ENCODE measurements at regions not wholly inside any gene's neighbourhood (a gene's known extent, or its start where the extent isn't known, plus 50 kb on each side); places are given as distances from the start of the nearest gene placed in this dataset.
"Not testable (repeated sequence)": the region's sequence is repeated elsewhere in the genome, so short reads cannot be mapped to it uniquely, and the experiment has no call there.

DNA sequence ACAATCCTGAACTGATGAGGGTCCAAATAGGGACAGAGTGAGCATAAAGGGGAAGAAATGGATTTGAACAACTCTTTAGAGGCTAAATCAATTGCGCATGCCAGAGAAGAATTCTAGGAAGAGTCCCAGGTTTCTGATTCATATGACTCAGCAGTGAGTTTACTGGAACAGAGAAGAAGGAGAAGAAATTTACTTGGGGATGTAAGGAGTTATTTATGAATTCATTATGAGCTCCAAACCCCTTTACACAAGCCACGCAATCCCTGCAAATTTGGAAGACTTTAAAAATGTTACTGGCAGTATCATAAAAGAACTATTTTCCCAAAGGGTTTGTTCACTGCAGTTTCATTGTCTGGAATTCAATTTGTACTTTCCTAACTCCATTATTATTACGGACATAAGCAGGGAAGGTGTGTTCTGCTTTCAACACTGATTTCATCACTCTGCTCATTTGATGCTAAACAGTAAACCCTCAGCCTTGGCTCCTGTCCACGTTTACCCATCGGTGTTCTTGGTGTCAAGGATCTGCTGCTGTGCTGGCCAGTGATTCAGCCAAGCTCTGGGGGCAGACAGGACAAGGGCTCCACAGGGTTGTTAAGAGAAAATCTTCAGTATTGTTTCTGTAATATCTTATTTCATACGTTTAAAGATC, 273.7 kb downstream of the HNRNPD start:
- ATAC-seq, result no peak
- no peak for DNase-seq (ENCODE audit: low spot score)

DNA sequence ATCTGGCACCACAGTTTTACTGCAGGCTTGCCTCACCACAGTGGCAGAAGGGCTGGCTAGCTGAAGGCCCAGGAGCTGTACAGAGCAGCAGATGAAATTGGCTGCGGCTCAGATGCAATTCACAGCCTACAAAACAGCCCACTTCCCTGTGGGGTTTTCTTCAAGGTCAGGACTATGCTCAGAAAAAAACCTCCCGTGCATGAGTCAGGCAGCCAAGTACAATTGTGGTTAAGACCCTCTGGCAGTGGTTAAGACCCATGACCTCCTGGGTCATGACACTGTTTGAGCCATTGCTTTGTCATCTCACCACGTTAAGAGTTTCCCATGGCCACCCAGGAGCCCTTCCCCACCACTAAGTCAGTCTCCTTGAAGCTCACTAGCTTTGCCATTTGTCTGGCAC, 276.3 kb downstream of the HNRNPD start:
- no peak for ATAC-seq
- DNase-seq (ENCODE audit: low spot score), result no peak

DNA sequence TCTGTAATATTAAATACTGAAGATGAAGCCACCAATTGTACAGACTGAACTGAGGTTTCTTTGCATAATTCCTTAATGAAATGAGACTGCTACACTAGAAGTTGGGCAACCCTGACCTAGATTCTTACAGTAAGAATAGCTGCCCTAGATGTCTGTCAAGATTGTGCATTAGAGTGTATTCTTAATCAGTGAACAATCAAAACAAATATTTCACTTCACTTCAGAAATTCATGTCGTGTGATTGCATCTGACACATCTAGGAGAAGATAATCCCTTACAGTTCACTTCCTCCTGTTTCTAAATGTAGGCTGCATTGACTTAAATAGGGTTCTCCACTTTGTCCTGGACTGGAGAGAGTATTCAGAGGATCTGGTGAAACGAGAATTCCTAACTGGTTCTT, 283.1 kb downstream of the HNRNPD start:
- DNase-seq (ENCODE audit: low spot score) (no peak), ATAC-seq (no peak)

GRCh38 chr4:82084747-82085146, 289.0 kb downstream of the HNRNPD start:
- ATAC-seq (peak; percentile 51), DNase-seq (ENCODE audit: low spot score) (no peak)

GRCh38 chr4:82077471-82077995, 296.3 kb downstream of the HNRNPD start:
- DNase-seq (ENCODE audit: low spot score); ATAC-seq: not testable (repeated sequence)

- DNase-seq (ENCODE audit: low spot score), result no peak
- ATAC-seq, result no peak
Measured at GRCh38 chr4:82076809-82077208, 297.0 kb downstream of the HNRNPD start.

DNA sequence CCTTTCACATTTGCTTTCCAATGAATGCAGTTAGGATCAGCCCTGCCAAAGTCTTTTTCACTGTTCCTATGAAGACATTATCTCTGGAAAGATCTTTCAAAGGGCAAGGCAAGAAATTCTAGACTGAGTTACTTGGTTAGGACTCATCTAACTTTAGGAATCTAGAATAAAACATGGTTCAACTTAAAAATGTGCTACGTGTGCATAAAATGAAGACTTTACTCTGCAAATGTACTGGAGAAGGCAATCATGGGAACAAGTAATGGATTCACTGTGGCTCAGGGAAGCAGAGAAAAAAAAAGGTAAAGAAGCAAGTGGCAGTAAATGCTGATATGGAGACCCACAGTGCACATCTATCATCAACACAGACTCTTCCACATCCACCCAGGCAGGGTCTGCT, 297.4 kb downstream of the HNRNPD start:
- ATAC-seq (no peak), DNase-seq (ENCODE audit: low spot score) (no peak)

- DNase-seq (ENCODE audit: low spot score) (no peak), ATAC-seq (no peak)
Measured at GRCh38 chr4:82071951-82072350, 301.8 kb downstream of the HNRNPD start.

- DNase-seq (ENCODE audit: low spot score) (no peak), ATAC-seq (no peak)
Measured at GRCh38 chr4:82069883-82070638, 303.7 kb downstream of the HNRNPD start.

- ATAC-seq (no peak), DNase-seq (ENCODE audit: low spot score) (no peak)
Measured at GRCh38 chr4:82063017-82063416, 310.8 kb downstream of the HNRNPD start.

GRCh38 chr4:82057990-82058544, 315.7 kb downstream of the HNRNPD start:
- no peak for DNase-seq (ENCODE audit: low spot score)
- no peak for ATAC-seq

DNA sequence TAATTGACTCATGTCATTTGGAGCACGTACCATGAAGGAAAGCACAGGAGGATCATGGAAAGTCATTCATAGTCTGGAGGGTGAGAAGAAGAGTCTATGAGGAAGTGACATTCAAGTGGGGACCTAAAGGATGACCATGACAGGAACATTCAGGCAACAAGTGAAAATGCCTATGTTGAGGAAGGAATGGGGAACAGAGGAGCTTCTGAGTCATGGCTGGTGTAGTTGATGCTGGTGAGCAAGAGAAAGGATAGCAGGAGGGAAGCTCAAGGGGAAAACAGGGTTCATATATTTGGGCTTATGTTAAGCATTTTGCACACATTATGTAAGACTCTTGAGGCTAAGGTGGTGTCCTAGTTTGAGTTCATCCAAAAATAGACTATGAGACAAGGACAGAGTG, 318.6 kb downstream of the HNRNPD start:
- ATAC-seq (no peak), DNase-seq (ENCODE audit: low spot score) (no peak)

DNA sequence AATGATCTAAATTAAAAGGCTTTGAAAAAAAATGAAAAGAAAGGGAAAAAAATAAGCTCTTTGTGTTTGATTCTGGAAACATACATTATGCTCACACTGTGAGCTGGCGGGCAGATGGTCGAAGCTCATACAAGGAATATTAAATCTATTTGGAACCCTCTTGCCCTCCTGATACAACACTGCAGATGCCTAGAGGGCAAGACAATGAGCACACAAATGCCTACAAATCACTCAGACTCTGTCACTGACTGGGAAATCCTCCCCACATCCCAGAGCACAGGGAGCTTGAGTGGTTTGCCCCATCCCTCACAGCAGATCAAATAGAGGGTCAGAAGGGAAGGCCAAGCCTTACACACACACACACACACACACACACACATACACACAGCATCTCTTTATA, 320.4 kb downstream of the HNRNPD start:
- DNase-seq (ENCODE audit: low spot score) (no peak), ATAC-seq (no peak)

- no peak for ATAC-seq
- DNase-seq (ENCODE audit: low spot score), result no peak
Measured at GRCh38 chr4:82050796-82051195, 323.0 kb downstream of the HNRNPD start.

- ATAC-seq, result no peak
- DNase-seq (ENCODE audit: low spot score), result no peak
Measured at GRCh38 chr4:82049294-82049693, 324.5 kb downstream of the HNRNPD start.

GRCh38 chr4:82047731-82048130, 326.1 kb downstream of the HNRNPD start:
- no peak for DNase-seq (ENCODE audit: low spot score)
- no peak for ATAC-seq

DNA sequence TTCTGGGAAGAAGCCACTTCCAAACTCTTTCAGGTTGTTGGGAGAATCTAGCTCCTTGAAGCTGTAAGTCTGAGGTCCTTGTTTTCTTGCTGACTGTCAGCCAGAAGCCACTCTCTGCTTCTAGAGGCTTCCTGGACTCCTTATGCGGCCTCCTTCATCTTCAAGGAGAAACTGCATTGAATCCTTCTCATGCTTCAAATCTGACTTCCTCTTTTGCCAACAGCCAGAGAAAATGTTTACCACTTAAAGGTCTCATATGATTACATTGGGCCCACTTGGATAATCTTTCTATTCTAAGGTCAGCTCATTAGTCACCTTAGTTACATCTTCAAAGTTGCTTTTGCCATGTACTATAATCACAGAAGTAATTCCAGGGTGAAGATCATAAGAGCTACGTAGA, 327.0 kb downstream of the HNRNPD start:
- DNase-seq (ENCODE audit: low spot score) (no peak), ATAC-seq (no peak)

GRCh38 chr4:82045267-82045666, 328.5 kb downstream of the HNRNPD start:
- no peak for DNase-seq (ENCODE audit: low spot score)

DNA sequence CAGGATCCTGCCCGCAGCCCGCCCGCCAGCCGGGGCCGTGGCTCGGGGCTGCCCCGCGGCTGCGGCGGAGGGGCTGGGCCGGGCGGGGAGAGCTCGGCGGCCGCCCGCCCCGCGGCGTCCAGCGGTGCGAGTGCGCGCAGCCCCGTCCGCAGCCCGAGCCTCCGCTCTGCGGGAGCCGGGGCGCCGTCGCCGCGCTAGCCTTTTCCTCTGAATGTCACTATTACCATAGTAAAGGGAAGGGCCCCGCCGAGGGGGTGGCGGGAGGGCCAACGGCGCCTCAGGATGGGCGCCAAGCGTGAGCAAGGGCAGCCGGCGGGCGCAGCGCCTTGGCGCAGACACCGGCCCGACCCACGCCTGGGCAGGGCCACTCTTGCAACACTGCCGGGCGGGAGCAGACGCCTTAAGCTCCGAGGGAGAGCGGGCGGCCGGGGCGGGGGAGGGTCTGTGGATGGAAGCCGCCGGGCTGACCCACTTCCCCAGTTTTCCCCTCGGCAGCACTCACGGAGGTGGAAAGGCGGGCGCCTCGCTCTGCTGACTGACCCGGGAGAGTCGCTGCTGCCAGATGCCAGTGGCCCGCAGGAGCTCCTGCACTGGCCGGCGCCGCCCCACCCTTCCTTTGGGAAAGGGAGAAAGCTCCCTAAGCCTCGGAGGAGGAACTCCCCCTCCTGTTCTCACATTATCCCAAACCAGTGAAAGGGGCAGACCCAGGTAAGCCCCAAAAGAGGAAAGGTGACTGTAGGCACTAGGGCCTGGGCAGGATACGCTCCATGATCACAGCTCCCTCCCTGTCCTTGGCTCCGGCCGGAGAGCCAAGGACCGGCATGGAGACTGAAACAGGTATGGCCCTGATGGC, 329.4 kb downstream of the HNRNPD start:
- ATAC-seq, result peak; percentile 82
- DNase-seq (ENCODE audit: low spot score), result peak; percentile 47

More at GRCh38 chr4:82045267-82045666, 328.5 kb downstream of the HNRNPD start:
- ATAC-seq, result no peak

- no peak for DNase-seq (ENCODE audit: low spot score)
- ATAC-seq, result no peak
Measured at GRCh38 chr4:82043809-82044137, 330.0 kb downstream of the HNRNPD start.

DNA sequence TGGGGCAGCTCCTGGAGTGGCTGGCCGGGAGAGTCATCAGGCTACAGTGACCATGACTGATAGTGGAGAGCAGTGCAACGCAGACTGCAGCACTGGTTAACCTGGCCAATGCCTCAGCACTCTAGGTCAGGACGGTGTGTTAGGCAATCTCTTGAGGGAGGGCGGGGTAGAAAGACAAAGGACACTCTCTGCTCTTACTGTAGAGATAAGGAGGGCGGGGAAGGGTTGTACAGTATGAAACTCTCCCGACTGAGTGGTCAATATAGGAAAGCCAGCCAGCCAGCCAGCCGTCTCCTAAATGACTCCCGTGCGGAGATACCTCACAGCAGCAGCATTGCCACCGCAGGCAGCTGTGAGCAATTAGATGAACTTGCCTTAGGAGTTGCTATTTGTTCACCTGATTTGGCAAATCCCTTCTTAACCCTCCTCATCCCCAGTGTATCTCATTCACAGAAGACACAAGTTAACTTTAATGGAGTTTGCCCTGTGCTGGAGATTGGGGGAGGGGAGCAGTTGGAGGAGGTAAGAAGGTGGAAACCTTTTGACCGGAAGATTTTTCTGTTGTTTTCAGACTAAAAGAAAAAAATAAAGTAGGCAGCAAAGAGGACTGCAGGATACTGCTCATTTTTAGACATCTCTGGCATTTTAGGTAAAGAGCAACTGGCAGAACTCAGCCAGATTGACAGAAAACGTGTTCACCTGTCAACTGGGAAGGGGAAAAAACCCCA, 330.5 kb downstream of the HNRNPD start:
- ATAC-seq (peak; percentile 83), DNase-seq (ENCODE audit: low spot score) (peak; percentile 44)

Measured in left lobe of liver (tissue), 2 donors.